HAP-1 (cell line): ENCODE measurements at regions not wholly inside any gene's neighbourhood (a gene's known extent, or its start where the extent isn't known, plus 50 kb on each side); places are given as distances from the start of the nearest gene placed in this dataset.

ENCODE experiments used
- DNase-seq, 2 experiments: peaks; one replicate each; pipeline ENCODE4 v3.0.0-alpha.2; 2016 to 2020; ENCODE audit warnings: low spot score in 2 of 2
- H3K27me3 ChIP-seq: fragments of 250-450 bp; sonication (Bioruptor Pico); 2 replicates; pipeline ENCODE4 v1.5.1; 2020; ENCODE audit warnings: low read depth, mild to moderate bottlenecking, moderate library complexity
- H3K36me3 ChIP-seq: fragments of 250-450 bp; sonication (Bioruptor Pico); replicated peaks from 2 replicates; pipeline ENCODE4 v1.5.1; 2020; ENCODE audit warnings: mild to moderate bottlenecking
- H3K4me1 ChIP-seq: fragments of 250-450 bp; sonication (Bioruptor Pico); 2 replicates; pipeline ENCODE4 v1.5.1; 2020; ENCODE audit warnings: mild to moderate bottlenecking
- H3K4me3 ChIP-seq: fragments of 250-450 bp; sonication (Bioruptor Pico); 2 replicates; pipeline ENCODE4 v1.5.1; 2020; ENCODE audit warnings: mild to moderate bottlenecking, moderate library complexity
- H3K9me3 ChIP-seq: fragments of 250-450 bp; sonication (Bioruptor Pico); 2 replicates; pipeline ENCODE4 v1.5.1; 2020; ENCODE audit warnings: mild to moderate bottlenecking, moderate library complexity
- in situ Hi-C: fragments of 300-500 bp; cut with MboI; formaldehyde crosslinking; loops from 3 replicates; pipeline ENCODE4 v1.14.3; 2020; ENCODE audit warnings: low sequenced_read_pairs, inconsistent platforms, mixed read lengths

- no peaks in the 10 kb centered on the region for H3K27me3 ChIP-seq
- H3K4me1 ChIP-seq, result no peaks in the 10 kb centered on the region
- in situ Hi-C loops, result no loop called here
- no peak overlapping the region for H3K4me3 ChIP-seq
- H3K36me3 ChIP-seq, result no peaks in the 10 kb centered on the region
- H3K9me3 ChIP-seq, result no peaks in the 10 kb centered on the region
- no peak for DNase-seq
These were observed 525.3 kb upstream of the JARID2 start for GRCh38 chr6:14720411-14721102.

- in situ Hi-C loops, result no loop called here
- Histone ChIP-seq H3K36me3 (no peaks in the 10 kb centered on the region), H3K9me3 (no peaks in the 10 kb centered on the region), H3K4me3 (no peak overlapping the region), H3K4me1 (no peaks in the 10 kb centered on the region), H3K27me3 (no peaks in the 10 kb centered on the region)
- DNase-seq, result no peak
These were observed 524.6 kb upstream of the JARID2 start for GRCh38 chr6:14721103-14721758.

- H3K36me3 ChIP-seq, result no peaks in the 10 kb centered on the region
- H3K4me3 ChIP-seq, result no peak overlapping the region
- no peak for DNase-seq
- in situ Hi-C loops, result no loop called here
- no peaks in the 10 kb centered on the region for H3K27me3 ChIP-seq
- H3K4me1 ChIP-seq, result no peaks in the 10 kb centered on the region
- H3K9me3 ChIP-seq, result no peaks in the 10 kb centered on the region
These were observed 523.8 kb upstream of the JARID2 start for GRCh38 chr6:14722001-14722562.

- Histone ChIP-seq H3K27me3 (no peaks in the 10 kb centered on the region), H3K4me3 (no peak overlapping the region), H3K36me3 (no peaks in the 10 kb centered on the region), H3K4me1 (no peaks in the 10 kb centered on the region), H3K9me3 (no peaks in the 10 kb centered on the region)
- in situ Hi-C loops, result no loop called here
- DNase-seq, result no peak
These were observed 523.2 kb upstream of the JARID2 start for GRCh38 chr6:14722704-14723103.

- no peak for DNase-seq
- in situ Hi-C loops, result no loop called here
- no peaks in the 10 kb centered on the region for H3K4me1 ChIP-seq
- no peaks in the 10 kb centered on the region for H3K9me3 ChIP-seq
- H3K36me3 ChIP-seq, result no peaks in the 10 kb centered on the region
- H3K4me3 ChIP-seq, result no peak overlapping the region
- H3K27me3 ChIP-seq, result no peaks in the 10 kb centered on the region
These were observed 522.3 kb upstream of the JARID2 start for GRCh38 chr6:14723535-14724086.

- H3K36me3 ChIP-seq, result no peaks in the 10 kb centered on the region
- H3K27me3 ChIP-seq, result no peaks in the 10 kb centered on the region
- no peaks in the 10 kb centered on the region for H3K9me3 ChIP-seq
- in situ Hi-C loops, result no loop called here
- DNase-seq, result no peak
- H3K4me3 ChIP-seq, result no peak overlapping the region
- no peaks in the 10 kb centered on the region for H3K4me1 ChIP-seq
These were observed 521.3 kb upstream of the JARID2 start for GRCh38 chr6:14724549-14724948.

GRCh38 chr6:14726816-14727493 lies 518.9 kb upstream of the JARID2 start:
- Histone ChIP-seq H3K4me1 (no peaks in the 10 kb centered on the region), H3K27me3 (no peaks in the 10 kb centered on the region), H3K36me3 (no peaks in the 10 kb centered on the region), H3K9me3 (no peaks in the 10 kb centered on the region), H3K4me3 (no peak overlapping the region)
- in situ Hi-C loops, result no loop called here
- DNase-seq, result no peak

- peaks cover 4% of the 10 kb centered on the region for H3K4me1 ChIP-seq
- no peaks in the 10 kb centered on the region for H3K36me3 ChIP-seq
- no peaks in the 10 kb centered on the region for H3K27me3 ChIP-seq
- no peak overlapping the region for H3K4me3 ChIP-seq
- in situ Hi-C loops, result no loop called here
- no peak for DNase-seq
- no peaks in the 10 kb centered on the region for H3K9me3 ChIP-seq
These were observed 518.1 kb upstream of the JARID2 start for GRCh38 chr6:14727494-14728395.

GRCh38 chr6:14728396-14729024 lies 517.4 kb upstream of the JARID2 start:
- Histone ChIP-seq H3K9me3 (no peaks in the 10 kb centered on the region), H3K36me3 (no peaks in the 10 kb centered on the region), H3K4me3 (no peak overlapping the region), H3K27me3 (no peaks in the 10 kb centered on the region), H3K4me1 (peaks cover 6% of the 10 kb centered on the region)
- in situ Hi-C loops, result no loop called here
- DNase-seq, result no peak

GRCh38 chr6:14729129-14729871 lies 516.6 kb upstream of the JARID2 start:
- in situ Hi-C loops, result no loop called here
- Histone ChIP-seq H3K9me3 (no peaks in the 10 kb centered on the region), H3K27me3 (no peaks in the 10 kb centered on the region), H3K4me1 (peaks cover 6% of the 10 kb centered on the region), H3K4me3 (no peak overlapping the region), H3K36me3 (no peaks in the 10 kb centered on the region)
- no peak for DNase-seq

GRCh38 chr6:14730654-14731053 lies 515.2 kb upstream of the JARID2 start:
- no peaks in the 10 kb centered on the region for H3K27me3 ChIP-seq
- DNase-seq, result no peak
- no peaks in the 10 kb centered on the region for H3K36me3 ChIP-seq
- in situ Hi-C loops, result no loop called here
- H3K4me3 ChIP-seq, result no peak overlapping the region
- H3K9me3 ChIP-seq, result no peaks in the 10 kb centered on the region
- peaks cover 6% of the 10 kb centered on the region for H3K4me1 ChIP-seq

- no peak for DNase-seq
- Histone ChIP-seq H3K4me1 (peaks cover 6% of the 10 kb centered on the region), H3K27me3 (no peaks in the 10 kb centered on the region), H3K4me3 (no peak overlapping the region), H3K9me3 (no peaks in the 10 kb centered on the region), H3K36me3 (no peaks in the 10 kb centered on the region)
- in situ Hi-C loops, result no loop called here
These were observed 514.3 kb upstream of the JARID2 start for GRCh38 chr6:14731611-14732010.
